ENCODE measurements at regions not wholly inside any gene's neighbourhood (a gene's known extent, or its start where the extent isn't known, plus 50 kb on each side); places are given as distances from the start of the nearest gene placed in this dataset.

- dilution Hi-C loops (cut with MboI; ENCODE audit: extremely low pct_ligation_motif_present, low sequenced_read_pairs): no loop called here
- no peak overlapping the region for H3K27ac ChIP-seq (ENCODE audit: control insufficient read depth, insufficient read depth, low read length)
- H3K9me3 ChIP-seq (ENCODE audit: control insufficient read depth, low read depth, low read length): no peaks in the 10 kb centered on the region
- no peak overlapping the region for H3K4me2 ChIP-seq (ENCODE audit: control insufficient read depth, extremely low read depth, insufficient read depth, low read depth, low read length)
- no peaks in the 10 kb centered on the region for H3K9me1 ChIP-seq (ENCODE audit: control insufficient read depth, extremely low read depth, insufficient read depth, low read length)
- no peaks in the 10 kb centered on the region for H3K79me2 ChIP-seq (ENCODE audit: control insufficient read depth, insufficient read depth, low read length)
- H3K27me3 ChIP-seq (ENCODE audit: control insufficient read depth, extremely low read depth, insufficient read depth, low read length): peaks cover 8% of the 10 kb centered on the region
- H3K4me1 ChIP-seq (ENCODE audit: control insufficient read depth, extremely low read depth, insufficient read depth, low read length): no peaks in the 10 kb centered on the region
- no peaks in the 10 kb centered on the region for H3K36me3 ChIP-seq (ENCODE audit: control insufficient read depth in 2 of 2, extremely low read depth in 1 of 2, insufficient read depth in 2 of 2, low read length in 2 of 2)
- DNase-seq (ENCODE audit: low read depth, low spot score): no peak
- H4K20me1 ChIP-seq (ENCODE audit: control insufficient read depth, extremely low read depth, insufficient read depth, low read length): no peaks in the 10 kb centered on the region
- no peak overlapping the region for H3K4me3 ChIP-seq (ENCODE audit: control insufficient read depth in 2 of 3, extremely low read depth in 1 of 3, insufficient read depth in 2 of 3, low read depth in 1 of 3, low read length in 3 of 3)
- no peak for TF ChIP-seq CTCF (optimal IDR thresholded peaks at IDR 0.05 in 1 of 3, IDR thresholded peaks at IDR 0.05 in 1 of 3, conservative IDR thresholded peaks at IDR 0.05 in 1 of 3; ENCODE audit: extremely low read depth in 1 of 3, insufficient read depth in 2 of 3, low read length in 3 of 3)
- TF ChIP-seq EZH2 (IDR thresholded peaks at IDR 0.05; ENCODE audit: low read length): no peak
- FAIRE-seq: no peak
- H2AFZ ChIP-seq (ENCODE audit: control insufficient read depth, low read length): no peak overlapping the region
- no peak overlapping the region for H3K9ac ChIP-seq (ENCODE audit: control insufficient read depth, extremely low read depth, insufficient read depth, low read length)
Observed at GRCh38 chr10:47222461-47222860, 77.5 kb upstream of the GDF10 start.

GRCh38 chr10:47223236-47223635, 76.8 kb upstream of the GDF10 start:
- Histone ChIP-seq H2AFZ (ENCODE audit: control insufficient read depth, low read length) (no peak overlapping the region), H3K36me3 (ENCODE audit: control insufficient read depth in 2 of 2, extremely low read depth in 1 of 2, insufficient read depth in 2 of 2, low read length in 2 of 2) (no peaks in the 10 kb centered on the region), H3K4me2 (ENCODE audit: control insufficient read depth, extremely low read depth, insufficient read depth, low read depth, low read length) (no peak overlapping the region), H3K4me3 (ENCODE audit: control insufficient read depth in 2 of 3, extremely low read depth in 1 of 3, insufficient read depth in 2 of 3, low read depth in 1 of 3, low read length in 3 of 3) (no peak overlapping the region), H4K20me1 (ENCODE audit: control insufficient read depth, extremely low read depth, insufficient read depth, low read length) (no peaks in the 10 kb centered on the region), H3K9me3 (ENCODE audit: control insufficient read depth, low read depth, low read length) (no peaks in the 10 kb centered on the region), H3K9me1 (ENCODE audit: control insufficient read depth, extremely low read depth, insufficient read depth, low read length) (no peaks in the 10 kb centered on the region), H3K27ac (ENCODE audit: control insufficient read depth, insufficient read depth, low read length) (no peak overlapping the region), H3K9ac (ENCODE audit: control insufficient read depth, extremely low read depth, insufficient read depth, low read length) (no peak overlapping the region), H3K79me2 (ENCODE audit: control insufficient read depth, insufficient read depth, low read length) (no peaks in the 10 kb centered on the region), H3K27me3 (ENCODE audit: control insufficient read depth, extremely low read depth, insufficient read depth, low read length) (peaks cover 8% of the 10 kb centered on the region), H3K4me1 (ENCODE audit: control insufficient read depth, extremely low read depth, insufficient read depth, low read length) (no peaks in the 10 kb centered on the region)
- no peak for FAIRE-seq
- no peak for DNase-seq (ENCODE audit: low read depth, low spot score)
- TF ChIP-seq EZH2 (IDR thresholded peaks at IDR 0.05; ENCODE audit: low read length) (no peak), CTCF (optimal IDR thresholded peaks at IDR 0.05 in 1 of 3, IDR thresholded peaks at IDR 0.05 in 1 of 3, conservative IDR thresholded peaks at IDR 0.05 in 1 of 3; ENCODE audit: extremely low read depth in 1 of 3, insufficient read depth in 2 of 3, low read length in 3 of 3) (no peak)
- dilution Hi-C loops (cut with MboI; ENCODE audit: extremely low pct_ligation_motif_present, low sequenced_read_pairs): no loop called here
